ENCODE measurements at regions not wholly inside any gene's neighbourhood (a gene's known extent, or its start where the extent isn't known, plus 50 kb on each side); places are given as distances from the start of the nearest gene placed in this dataset.
"Not testable (repeated sequence)": the region's sequence is repeated elsewhere in the genome, so short reads cannot be mapped to it uniquely, and the experiment has no call there.

DNA sequence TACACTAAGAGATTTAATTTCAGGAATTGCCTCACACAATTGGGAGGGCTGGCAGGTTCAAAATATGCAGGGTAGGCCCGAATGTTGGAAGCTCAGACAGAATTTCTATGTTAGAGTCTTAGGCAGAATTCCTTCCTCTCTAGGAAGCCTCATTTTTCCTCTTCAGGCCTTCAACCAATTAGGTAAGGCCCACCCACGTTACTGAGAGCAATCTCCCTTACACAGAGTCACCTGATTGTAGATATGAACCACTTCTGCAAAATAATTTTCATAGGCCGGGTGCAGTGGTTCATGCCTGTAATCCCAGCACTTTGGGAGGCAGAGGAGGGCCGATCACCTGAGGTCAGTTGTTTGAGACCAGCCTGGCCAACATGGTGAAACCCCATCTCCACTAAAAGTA, 50.2 kb upstream of the HIVEP1 start:
- no peak for DNase-seq

DNA sequence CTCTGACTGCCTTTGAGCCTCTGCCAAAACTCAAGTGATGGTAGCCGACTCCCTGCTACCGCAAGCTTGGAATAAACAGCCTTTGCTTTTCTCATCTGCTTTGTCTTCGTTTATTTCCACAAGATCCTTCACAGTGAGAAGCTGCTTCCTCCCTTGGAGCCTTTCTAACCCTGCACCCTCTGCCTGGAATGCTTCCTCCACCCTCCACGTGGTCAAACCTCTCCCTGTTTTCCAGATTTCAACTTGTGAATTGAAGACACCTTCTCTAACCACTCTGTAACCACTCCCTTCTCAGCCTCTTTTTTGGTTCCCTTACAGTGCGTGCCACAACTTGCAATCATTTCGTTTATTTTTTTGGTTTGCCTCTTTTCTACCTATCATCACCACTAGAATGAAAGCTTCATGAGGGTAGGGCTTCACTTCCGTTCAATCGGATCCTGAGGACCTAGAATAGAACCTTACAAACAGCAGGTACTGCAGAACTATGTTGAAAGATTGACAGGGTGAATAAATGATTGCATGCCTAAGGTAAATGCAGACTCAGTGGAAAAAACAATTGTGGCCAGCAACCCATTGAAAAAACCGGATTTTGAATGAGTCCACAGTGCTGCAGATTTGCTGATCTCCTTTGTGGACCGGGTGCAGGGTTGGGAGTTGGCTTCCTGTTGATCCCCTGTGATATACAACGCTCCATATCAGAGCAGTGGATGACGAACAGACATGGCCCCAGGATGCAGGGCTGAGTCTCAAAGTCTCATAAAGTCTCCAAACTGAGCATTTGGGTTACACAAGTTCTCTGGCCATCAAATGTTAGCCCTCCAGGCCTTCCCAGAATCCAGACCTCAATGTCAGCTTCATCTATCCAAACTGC, 51.0 kb upstream of the HIVEP1 start:
- no peak for DNase-seq

DNA sequence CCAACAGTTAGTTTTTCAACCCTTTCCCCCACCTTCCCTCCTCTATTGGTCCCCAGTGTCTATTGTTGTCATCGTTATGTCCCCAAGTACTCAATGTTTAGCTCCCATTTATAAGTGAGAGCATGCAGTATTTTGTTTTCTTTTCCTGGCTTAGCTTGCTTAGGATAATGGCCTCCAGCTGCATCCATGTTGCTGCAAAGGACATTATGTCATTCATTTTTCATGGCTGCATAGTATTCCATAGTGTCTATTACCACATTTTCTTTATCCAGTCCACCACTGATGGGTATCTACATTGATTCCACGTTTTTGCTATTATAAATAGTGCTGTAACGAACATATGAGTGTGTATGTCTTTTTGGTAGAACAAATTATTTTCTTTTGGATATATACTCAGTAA, 55.3 kb upstream of the HIVEP1 start:
- no peak for DNase-seq

DNA sequence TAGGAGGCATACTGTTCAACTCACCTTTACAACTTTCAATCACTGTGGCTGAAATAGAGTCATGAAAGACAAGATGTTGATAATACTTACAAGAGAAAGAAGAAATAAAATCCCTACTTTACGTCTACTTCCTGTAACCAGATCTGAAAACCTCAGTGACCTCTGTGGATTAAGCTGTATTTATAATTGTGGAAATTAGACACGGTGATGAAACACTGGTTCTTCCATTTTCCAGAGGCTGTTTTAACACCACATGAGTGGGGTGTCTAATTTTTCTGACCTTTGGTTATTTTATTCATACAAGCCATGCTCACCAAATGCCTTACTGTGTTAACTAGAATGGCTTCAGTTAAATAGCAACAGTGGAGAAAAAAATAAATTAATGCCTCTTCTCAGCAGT, 58.5 kb upstream of the HIVEP1 start:
- DNase-seq, result no peak

DNA sequence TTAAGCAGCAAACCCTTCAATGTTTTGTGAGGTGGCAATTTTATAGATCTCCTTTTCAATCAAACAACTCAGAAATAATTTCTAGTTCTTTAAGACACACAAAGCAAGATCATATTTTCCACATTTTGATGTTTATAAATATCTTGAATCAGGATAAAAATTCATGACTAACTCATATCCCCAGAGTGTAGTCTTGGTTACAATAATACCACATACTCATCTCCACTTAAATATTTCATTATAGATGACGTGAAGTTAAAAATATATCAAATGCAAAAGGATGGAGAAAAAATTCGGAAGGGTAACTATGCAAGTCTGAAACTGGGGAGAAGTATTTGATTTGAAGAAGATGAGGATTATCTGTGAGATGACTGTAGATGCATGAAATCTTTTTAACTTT, 59.8 kb upstream of the HIVEP1 start:
- DNase-seq, result no peak

DNA sequence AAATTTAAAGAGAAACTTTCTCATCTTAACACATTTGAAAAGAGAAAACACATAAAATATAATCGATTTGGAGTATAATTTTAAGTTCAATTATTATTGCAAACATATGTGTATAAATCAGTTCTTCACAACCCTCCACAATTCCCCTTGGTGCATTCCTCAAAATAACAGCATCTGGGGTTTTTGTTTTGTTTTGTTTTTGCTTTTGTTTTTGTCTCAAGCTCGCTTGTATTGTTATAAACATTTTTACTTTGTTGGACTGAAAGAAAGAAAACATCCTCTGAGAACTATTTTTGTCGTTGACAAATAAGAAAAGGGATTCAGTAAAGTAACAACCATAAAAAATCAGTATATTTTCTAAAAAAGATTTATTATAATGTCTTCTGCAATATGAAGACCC, 60.2 kb upstream of the HIVEP1 start:
- DNase-seq, result no peak

DNA sequence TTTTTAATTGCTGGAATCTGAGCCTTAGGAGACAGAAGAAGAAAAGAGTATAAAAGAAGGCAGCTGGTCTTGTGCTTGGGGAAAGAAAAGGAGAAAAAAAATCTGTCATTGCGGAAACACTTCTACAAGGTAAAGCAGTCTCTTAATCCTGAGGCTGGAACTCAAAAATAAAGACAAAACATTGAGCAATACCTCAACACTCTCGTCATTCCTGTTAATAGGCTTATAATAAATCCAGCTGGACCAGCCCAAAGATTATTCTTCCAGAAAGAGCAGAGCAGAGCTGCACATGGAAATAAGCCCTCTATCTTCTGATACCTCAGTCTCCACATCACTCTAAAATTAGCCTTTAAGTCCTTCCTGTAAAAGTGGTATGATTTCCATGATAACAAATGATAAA, 62.0 kb upstream of the HIVEP1 start:
- DNase-seq, result no peak

DNA sequence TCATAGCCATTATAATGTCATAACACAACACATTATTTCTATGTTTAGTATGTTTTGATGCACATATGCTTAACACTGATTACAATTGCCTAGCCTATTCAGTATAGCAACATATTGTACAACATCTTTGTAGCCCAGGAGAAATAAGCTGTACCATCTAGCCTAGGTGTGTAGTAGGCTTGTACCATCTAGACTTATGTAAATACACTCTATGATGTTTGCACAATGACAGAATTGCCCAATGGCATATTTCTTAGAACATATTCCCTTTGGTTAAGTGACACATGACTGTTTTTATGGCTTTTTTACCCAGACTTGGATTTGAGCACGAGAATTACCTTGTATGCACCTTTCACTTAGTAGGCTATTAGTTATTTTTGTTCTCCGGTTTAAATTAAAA, 64.5 kb upstream of the HIVEP1 start:
- DNase-seq, result no peak

DNA sequence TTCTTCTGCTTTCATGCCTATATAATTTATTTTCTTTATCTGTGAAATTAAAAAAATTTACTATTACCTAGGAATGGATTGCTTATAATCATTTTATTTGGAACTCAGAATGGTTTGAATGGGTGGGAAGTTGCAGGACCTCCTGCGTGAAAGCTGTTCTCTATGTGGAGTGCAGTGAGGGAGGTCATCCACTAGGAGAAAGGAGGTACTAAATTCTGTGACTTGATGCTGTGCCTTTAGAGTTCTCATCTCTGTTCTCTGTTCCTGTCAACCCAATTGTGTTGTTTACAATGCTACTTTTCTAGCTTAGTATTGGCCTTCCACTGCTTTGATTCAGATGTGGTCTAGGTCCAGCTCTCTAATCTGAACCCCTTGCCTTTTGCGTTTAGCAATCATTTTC, 65.0 kb upstream of the HIVEP1 start:
- no peak for DNase-seq

DNA sequence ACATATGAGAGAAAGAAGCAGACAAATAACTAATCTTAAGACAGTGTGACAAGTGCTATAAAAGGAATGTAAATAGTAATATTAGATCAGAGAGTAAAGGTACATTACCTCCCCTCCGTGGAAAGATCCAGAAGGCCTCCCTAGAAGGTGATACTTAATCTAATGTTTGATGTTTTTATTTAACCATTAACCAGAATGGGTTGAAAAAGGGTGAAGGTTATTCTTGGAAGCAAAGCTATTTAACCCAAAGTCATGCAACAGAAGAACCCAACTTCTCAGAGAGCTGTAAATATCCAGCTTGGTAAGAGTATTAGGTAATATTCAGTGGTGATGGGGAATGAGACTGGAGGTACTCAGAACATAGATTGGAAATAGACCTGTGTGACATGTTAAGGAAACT, 68.0 kb upstream of the HIVEP1 start:
- no peak for DNase-seq

DNA sequence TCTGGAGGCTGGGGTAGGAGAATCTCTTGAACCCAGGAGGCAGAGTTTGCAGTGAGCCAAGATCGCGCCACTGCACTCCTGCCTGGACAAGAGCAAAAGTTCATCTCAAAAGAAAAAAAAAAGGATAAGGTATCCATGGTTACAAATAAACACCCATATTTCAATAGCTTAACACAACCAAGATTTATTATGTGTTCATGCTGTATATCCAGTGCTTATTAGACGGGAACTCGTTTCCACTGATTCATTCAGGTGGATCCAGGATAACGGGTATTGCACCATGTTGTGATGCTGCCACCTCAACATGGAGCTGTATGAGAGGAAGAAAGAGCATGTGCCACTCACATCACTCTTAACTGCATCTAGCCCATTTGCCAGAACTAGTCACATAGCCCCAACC, 69.1 kb upstream of the HIVEP1 start:
- no peak for DNase-seq

DNA sequence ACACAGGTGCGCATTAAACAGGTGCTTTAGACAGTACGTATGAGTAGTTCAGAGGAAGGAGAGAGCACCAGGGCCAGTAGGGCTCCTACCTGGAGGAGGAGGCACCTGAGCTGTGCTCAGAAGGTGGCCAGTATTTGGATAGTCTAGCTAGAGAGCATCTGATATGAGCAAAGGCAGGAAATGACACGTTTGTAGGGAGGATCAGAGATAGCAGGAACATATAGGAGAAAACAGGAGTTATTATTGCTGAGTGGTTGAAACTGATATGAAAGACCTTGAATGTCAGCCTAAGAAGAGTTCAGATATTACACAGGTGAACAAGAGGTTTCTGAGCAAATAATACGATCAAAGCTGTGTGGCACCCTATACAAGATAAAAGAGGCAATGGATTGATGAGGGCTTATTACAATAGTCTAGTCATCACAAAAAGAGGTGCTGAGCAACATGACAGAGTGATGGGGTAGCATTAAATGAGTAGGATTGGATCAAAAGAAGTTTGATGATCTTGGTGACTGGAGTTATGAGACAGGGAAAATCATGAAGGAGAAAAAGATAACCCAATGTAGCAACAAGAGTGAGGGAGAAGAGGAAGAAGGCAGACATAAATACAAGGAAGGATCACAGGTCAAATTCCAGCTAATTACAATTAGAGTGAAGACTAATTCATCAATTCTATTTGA, 69.8 kb upstream of the HIVEP1 start:
- DNase-seq, result no peak

DNA sequence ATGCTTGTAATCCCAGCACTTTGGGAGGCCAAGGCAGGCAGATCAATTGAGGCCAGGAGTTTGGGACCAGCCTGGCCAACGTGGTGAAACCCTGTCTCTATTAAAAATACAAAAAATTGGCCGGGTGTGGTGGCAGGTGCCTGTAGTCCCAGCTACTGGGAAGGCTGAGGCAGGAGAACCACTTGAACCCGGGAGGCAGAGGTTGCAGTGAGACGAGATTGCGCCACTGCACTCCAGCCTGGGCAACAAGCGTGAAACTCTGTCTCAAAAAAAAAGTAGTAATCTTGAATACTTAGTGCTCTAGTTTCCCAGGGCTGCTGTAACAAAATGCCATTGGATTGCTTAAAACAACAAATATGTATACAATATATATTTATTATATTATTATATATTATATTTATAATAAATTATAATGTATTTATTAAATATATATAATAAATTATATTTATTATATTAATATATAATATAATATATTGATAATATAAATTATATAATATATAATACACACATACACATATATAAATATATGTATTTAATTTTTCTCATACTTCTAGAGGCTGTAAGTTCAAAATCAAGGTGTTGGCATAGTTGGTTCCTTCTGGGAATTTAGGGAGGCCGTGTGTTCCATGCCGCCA, 71.5 kb upstream of the HIVEP1 start:
- DNase-seq, result not testable (repeated sequence)

DNA sequence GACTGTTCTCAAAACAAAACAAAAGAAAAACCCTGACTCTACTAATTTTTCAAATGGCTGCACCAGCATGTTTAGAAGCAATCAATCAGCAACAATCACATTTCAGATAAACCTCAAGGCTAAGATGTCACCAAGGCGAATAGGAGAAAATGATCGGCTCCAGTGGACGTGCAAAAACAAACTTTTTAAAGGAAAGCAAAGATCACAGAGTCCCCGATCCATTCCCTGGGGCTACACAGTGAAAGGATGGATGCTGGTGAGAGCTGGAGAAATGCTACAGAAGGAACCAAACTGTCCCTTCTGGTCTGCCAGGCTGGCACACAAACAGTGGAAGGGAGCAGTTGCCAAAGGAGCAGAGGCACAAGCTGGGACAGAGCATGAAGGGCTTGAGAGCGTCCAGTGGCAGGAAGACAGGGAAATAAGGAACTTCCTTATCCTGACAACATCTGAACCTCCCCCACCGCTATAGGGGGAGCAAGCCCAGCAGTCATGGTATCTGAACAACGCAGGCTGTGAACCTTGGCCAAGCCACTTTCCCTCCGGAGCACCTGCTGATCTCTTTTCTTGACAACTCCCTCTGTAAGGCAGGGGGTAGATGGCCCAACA, 73.7 kb upstream of the HIVEP1 start:
- DNase-seq, result no peak

DNA sequence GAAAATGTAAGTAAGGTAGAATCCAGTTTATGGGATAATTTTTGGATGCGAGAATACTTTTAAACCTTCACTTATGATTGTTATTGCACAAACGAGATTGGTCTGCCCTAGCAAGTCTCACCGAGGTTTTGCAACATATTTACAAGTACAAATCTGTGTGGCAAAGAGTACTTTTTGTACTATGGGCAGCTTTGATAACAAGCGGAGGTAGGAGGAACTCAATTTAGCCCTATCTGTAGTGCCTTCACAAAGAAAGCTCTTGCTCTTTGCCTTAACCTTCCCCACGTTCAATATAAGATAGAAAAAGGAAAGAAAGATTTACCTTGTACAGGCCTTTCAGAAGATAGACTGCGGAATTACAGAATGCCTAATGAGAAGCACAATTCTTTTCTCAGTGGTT, 77.5 kb upstream of the HIVEP1 start:
- DNase-seq, result no peak

DNA sequence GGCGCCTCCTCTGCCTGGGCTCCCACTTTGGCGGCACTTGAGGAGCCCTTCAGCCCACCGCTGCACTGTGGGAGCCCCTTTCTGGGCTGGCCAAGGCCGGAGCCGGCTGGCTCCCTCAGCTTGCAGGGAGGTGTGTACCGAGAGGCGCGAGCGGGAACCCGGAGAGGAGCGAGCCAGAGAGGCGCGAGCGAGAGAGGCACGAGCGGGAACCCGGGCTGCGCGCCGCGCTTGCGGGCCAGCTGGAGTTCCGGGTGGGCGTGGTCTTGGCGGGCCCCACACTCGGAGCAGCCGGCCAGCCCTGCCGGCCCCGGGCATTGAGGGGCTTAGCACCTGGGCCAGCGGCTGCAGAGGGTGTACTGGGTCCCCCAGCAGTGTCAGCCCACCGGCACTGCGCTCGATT, 79.2 kb upstream of the HIVEP1 start:
- not testable (repeated sequence) for DNase-seq

DNA sequence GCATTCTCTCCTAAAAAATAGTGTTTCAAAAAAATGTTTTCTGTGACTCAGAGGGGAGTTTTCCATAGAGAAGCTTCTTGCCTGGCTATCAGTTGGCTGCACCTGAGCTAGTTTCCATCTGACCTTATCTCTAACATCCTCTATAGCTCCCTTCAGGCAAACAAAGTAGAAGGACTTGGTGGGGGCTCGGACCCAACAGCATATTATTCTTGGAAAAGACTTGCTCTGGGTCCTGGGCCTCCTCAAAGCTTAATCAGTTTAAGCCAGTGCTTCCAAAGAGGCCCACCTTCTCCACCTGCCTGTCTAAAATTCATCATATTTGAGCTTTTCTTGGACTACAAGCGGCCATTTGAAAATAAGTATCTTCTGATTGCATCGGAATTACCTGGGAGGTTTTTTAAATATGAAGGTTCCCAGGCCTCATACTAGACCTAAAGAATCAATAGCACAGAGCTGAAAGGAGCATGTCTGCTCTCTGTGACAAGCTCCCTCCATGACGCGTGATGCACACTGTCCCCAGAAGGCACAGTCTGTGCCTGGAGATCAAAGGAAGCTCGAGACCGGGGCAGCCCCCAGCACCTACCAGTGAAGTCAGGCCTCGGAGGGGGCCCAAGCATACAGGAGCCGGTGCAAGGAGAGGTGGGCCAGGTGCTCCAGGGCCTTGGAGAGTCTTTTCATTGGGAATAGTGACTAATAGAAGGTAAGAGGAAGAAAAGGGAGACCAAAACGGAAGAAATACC, 80.6 kb upstream of the HIVEP1 start:
- DNase-seq, result no peak

DNA sequence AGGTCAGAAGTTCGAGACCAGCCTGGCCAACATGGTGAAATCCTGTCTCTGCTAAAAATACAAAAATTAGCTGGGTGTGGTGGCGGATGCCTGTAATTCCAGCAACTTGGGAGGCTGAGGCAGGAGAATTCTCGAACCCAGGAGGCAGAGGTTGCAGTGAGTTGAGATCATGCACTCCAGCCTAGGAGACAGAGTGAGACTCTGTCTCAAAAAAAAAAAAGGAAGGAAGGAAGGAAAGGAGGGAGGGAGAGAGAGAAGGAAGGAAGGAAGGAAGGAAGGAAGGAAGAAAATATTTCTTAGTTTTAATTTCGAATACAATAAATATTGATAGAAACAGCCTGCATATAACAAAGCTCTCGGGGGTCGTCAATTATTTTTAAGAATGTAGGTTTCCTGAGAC, 81.3 kb upstream of the HIVEP1 start:
- DNase-seq, result not testable (repeated sequence)

DNA sequence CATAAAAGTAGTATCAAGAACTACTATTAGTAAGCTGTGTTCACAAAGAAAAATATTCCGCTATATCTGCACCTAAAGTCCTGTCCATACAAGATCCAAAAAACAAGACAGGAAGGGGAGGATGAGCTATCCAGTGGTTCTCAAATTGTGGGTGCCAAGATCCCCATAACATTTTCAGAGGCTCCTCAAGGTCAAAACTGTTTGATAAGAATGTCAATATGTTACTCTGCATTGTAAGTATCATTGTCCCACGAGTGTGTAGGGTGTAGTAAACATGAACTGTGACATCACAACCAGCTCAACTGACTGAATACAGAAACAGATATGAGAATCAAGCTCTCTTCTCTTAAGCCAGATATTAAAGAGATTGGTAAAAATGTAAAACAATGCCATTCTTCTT, 81.9 kb upstream of the HIVEP1 start:
- DNase-seq, result no peak

DNA sequence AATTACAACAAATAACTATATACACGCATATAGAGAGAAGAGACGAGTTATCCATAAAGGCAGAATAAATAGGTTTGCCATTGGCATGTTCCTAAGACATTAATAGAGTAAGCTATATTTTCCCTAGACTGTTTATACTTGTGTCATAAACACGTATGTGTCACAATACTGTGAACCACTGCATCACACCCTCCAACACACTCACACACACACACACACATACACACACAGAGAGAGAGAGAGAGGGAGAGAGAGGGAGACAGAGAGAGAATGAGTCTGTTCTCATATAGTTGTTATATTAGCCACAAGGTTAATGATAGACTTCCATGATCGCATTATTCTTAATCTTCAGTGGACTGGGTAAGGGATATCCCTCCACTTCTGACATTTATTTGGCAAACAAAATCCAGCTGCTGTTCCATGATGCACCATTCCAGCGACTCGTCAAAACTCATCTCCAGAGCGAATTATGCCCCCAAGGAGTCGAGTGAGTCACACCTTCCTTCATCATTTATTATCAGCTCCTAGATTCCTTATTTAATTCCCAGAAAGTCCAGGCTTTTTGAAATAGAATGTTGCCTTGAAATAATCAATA, 82.8 kb upstream of the HIVEP1 start:
- no peak for DNase-seq

DNA sequence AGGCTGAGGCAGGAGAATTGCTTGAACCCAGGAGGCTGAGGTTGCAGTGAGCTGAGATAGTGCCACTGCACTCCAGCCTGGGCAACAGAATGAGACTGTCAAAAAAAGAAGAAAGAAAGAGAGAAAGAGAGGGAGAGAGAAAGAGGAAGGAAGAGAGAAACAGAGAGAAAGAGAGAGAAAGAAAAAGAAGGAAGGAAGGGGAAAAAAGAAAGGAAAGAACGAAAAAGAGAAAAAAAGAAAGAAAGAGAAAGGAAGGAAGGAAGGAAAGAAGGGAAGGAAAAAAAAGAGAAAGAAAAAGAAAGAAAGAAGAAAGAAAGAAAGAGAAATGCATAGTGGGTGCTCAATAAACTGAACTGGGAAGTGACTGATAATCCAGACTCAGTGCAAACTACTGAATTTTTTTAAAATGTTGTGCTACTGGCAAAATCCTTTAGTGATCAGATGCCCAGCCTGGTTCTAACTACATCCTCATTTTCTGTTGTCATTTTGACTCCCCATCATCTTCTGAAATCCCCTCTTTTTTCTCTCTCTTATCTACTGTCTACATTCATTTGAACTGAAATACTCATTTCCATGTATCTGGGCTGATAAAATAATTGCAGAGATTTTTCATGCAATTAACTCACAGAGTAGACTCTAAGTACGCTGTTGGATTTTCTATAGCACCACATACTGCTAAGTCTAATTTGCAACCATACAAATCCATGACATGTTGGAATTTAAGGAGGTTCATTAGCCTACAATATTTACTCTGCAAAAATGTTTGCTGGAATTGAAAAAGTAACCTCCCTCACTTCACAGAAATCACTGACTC, 85.3 kb upstream of the HIVEP1 start:
- DNase-seq, result no peak

Measured in right lung (tissue), 2 donors.